ENCODE measurements at regions not wholly inside any gene's neighbourhood (a gene's known extent, or its start where the extent isn't known, plus 50 kb on each side); places are given as distances from the start of the nearest gene placed in this dataset.

DNA sequence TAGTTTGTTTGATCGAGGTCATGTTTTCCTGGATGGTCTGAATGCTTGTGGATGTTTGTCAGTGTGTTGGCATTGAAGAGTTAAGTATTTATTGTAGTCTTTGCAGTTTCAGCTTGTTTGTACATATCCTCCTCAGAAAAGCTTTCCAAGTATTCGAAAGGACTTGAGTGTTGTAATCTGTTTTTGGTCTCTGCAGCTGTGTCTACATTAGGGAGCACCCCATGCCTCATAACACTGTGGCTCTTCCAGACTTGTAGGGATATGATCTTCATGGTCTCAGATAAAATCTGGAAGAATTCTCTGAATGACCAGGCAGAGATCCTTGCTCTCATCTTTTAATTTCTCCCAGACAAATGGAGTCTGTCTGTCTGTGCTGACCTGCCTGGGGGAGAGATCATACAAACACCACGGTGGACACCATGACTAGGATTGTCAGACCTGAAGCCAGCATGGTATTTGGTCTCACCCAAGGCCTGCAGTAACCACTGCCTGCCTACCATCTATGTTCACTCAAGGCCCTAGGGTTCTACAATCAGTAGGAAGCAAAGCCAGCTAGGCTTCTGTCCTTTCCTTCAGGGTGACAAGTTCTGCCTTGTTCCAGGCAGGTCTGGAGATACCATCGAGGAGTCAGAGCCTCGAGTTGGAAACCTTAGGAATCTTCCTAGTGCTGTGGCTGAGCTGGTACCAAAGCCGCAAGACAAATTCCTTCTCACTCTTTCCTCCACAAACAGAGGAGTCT lies 114.7 kb upstream of the KHDRBS2 start:
- no peak overlapping the region for H3K18ac ChIP-seq (ENCODE audit: low read depth in 1 of 2, low read length in 2 of 2)
- no peak overlapping the region for H2BK120ac ChIP-seq (ENCODE audit: low read depth, low read length)
- H3K4me3 ChIP-seq (ENCODE audit: insufficient read depth in 1 of 2, low read depth in 1 of 2, low read length in 2 of 2), result no peak overlapping the region
- no peak overlapping the region for H2BK5ac ChIP-seq (ENCODE audit: low read depth, low read length, poor library complexity, severe bottlenecking)
- H3K27ac ChIP-seq (ENCODE audit: low read length, poor library complexity, severe bottlenecking), result no peak overlapping the region
- no peak overlapping the region for H2BK12ac ChIP-seq (ENCODE audit: low read length in 2 of 2)
- H3K14ac ChIP-seq (ENCODE audit: low read length in 2 of 2), result no peak overlapping the region
- peaks cover 12% of the 10 kb centered on the region for H3K9me3 ChIP-seq (ENCODE audit: control insufficient read depth, low read length)
- no peak overlapping the region for H2AK5ac ChIP-seq (ENCODE audit: low read length, severe bottlenecking)
- WGBS, result 67% methylated on average over 6 of the region's 6 CpGs
- DNase-seq, result no peak
- no peaks in the 10 kb centered on the region for H3K4me1 ChIP-seq (ENCODE audit: control insufficient read depth, insufficient read depth, low read depth, low read length)
- H2AFZ ChIP-seq (ENCODE audit: low read depth, low read length), result no peak overlapping the region
- H4K91ac ChIP-seq (ENCODE audit: low read length), result no peak overlapping the region
- H2BK15ac ChIP-seq (ENCODE audit: low read depth, poor library complexity, severe bottlenecking), result no peak overlapping the region
- no peak overlapping the region for H3K23ac ChIP-seq (ENCODE audit: low read length in 2 of 2)
- H3K9ac ChIP-seq (ENCODE audit: low read length), result no peak overlapping the region
- H4K8ac ChIP-seq (ENCODE audit: low read length), result no peak overlapping the region
- no peak overlapping the region for H3K4me2 ChIP-seq (ENCODE audit: low read length, poor library complexity, severe bottlenecking)
- H3K4ac ChIP-seq (ENCODE audit: low read depth in 1 of 2, low read length in 2 of 2), result no peak overlapping the region
- H3K27me3 ChIP-seq (ENCODE audit: control insufficient read depth in 1 of 2, insufficient read depth in 1 of 2, low read length in 2 of 2), result no peaks in the 10 kb centered on the region
- no peaks in the 10 kb centered on the region for H3K79me1 ChIP-seq (replicated peaks; ENCODE audit: low read length, poor library complexity, severe bottlenecking)
- no peaks in the 10 kb centered on the region for H3K36me3 ChIP-seq (ENCODE audit: control insufficient read depth in 1 of 2, insufficient read depth in 2 of 2, low read depth in 1 of 2, low read length in 2 of 2)

- Histone ChIP-seq H3K4me2 (ENCODE audit: low read length, poor library complexity, severe bottlenecking) (no peak overlapping the region), H3K23ac (ENCODE audit: low read length in 2 of 2) (no peak overlapping the region), H2BK120ac (ENCODE audit: low read depth, low read length) (no peak overlapping the region), H3K4me1 (ENCODE audit: control insufficient read depth, insufficient read depth, low read depth, low read length) (no peaks in the 10 kb centered on the region), H3K9ac (ENCODE audit: low read length) (no peak overlapping the region), H3K36me3 (ENCODE audit: control insufficient read depth in 1 of 2, insufficient read depth in 2 of 2, low read depth in 1 of 2, low read length in 2 of 2) (no peaks in the 10 kb centered on the region), H3K9me3 (ENCODE audit: control insufficient read depth, low read length) (peaks cover 8% of the 10 kb centered on the region), H2BK5ac (ENCODE audit: low read depth, low read length, poor library complexity, severe bottlenecking) (no peak overlapping the region), H2BK12ac (ENCODE audit: low read length in 2 of 2) (no peak overlapping the region), H3K27me3 (ENCODE audit: control insufficient read depth in 1 of 2, insufficient read depth in 1 of 2, low read length in 2 of 2) (no peaks in the 10 kb centered on the region), H2AFZ (ENCODE audit: low read depth, low read length) (no peak overlapping the region), H2AK5ac (ENCODE audit: low read length, severe bottlenecking) (no peak overlapping the region), H3K14ac (ENCODE audit: low read length in 2 of 2) (no peak overlapping the region), H3K4ac (ENCODE audit: low read depth in 1 of 2, low read length in 2 of 2) (no peak overlapping the region), H3K79me1 (replicated peaks; ENCODE audit: low read length, poor library complexity, severe bottlenecking) (no peaks in the 10 kb centered on the region), H3K4me3 (ENCODE audit: insufficient read depth in 1 of 2, low read depth in 1 of 2, low read length in 2 of 2) (no peak overlapping the region), H3K27ac (ENCODE audit: low read length, poor library complexity, severe bottlenecking) (no peak overlapping the region), H3K18ac (ENCODE audit: low read depth in 1 of 2, low read length in 2 of 2) (no peak overlapping the region), H2BK15ac (ENCODE audit: low read depth, poor library complexity, severe bottlenecking) (no peak overlapping the region), H4K91ac (ENCODE audit: low read length) (no peak overlapping the region), H4K8ac (ENCODE audit: low read length) (no peak overlapping the region)
- WGBS, result 86% methylated on average over 3 of the region's 3 CpGs
- DNase-seq, result no peak
These were observed 107.6 kb upstream of the KHDRBS2 start for GRCh38 chr6:62393608-62394007.

- H2AFZ ChIP-seq (ENCODE audit: low read depth, low read length), result no peak overlapping the region
- no peak overlapping the region for H2AK5ac ChIP-seq (ENCODE audit: low read length, severe bottlenecking)
- WGBS, result 56% methylated on average over 3 of the region's 3 CpGs
- no peak overlapping the region for H3K4ac ChIP-seq (ENCODE audit: low read depth in 1 of 2, low read length in 2 of 2)
- no peaks in the 10 kb centered on the region for H3K36me3 ChIP-seq (ENCODE audit: control insufficient read depth in 1 of 2, insufficient read depth in 2 of 2, low read depth in 1 of 2, low read length in 2 of 2)
- no peak overlapping the region for H3K9ac ChIP-seq (ENCODE audit: low read length)
- no peaks in the 10 kb centered on the region for H3K79me1 ChIP-seq (replicated peaks; ENCODE audit: low read length, poor library complexity, severe bottlenecking)
- H3K4me1 ChIP-seq (ENCODE audit: control insufficient read depth, insufficient read depth, low read depth, low read length), result no peaks in the 10 kb centered on the region
- no peak overlapping the region for H3K18ac ChIP-seq (ENCODE audit: low read depth in 1 of 2, low read length in 2 of 2)
- no peak overlapping the region for H3K4me3 ChIP-seq (ENCODE audit: insufficient read depth in 1 of 2, low read depth in 1 of 2, low read length in 2 of 2)
- no peak overlapping the region for H2BK5ac ChIP-seq (ENCODE audit: low read depth, low read length, poor library complexity, severe bottlenecking)
- H4K91ac ChIP-seq (ENCODE audit: low read length), result no peak overlapping the region
- H3K27me3 ChIP-seq (ENCODE audit: control insufficient read depth in 1 of 2, insufficient read depth in 1 of 2, low read length in 2 of 2), result no peaks in the 10 kb centered on the region
- H3K4me2 ChIP-seq (ENCODE audit: low read length, poor library complexity, severe bottlenecking), result no peak overlapping the region
- H2BK12ac ChIP-seq (ENCODE audit: low read length in 2 of 2), result no peak overlapping the region
- H3K23ac ChIP-seq (ENCODE audit: low read length in 2 of 2), result no peak overlapping the region
- no peak overlapping the region for H4K8ac ChIP-seq (ENCODE audit: low read length)
- DNase-seq, result no peak
- peaks cover 9% of the 10 kb centered on the region for H3K9me3 ChIP-seq (ENCODE audit: control insufficient read depth, low read length)
- H2BK120ac ChIP-seq (ENCODE audit: low read depth, low read length), result no peak overlapping the region
- no peak overlapping the region for H3K14ac ChIP-seq (ENCODE audit: low read length in 2 of 2)
- H3K27ac ChIP-seq (ENCODE audit: low read length, poor library complexity, severe bottlenecking), result no peak overlapping the region
- H2BK15ac ChIP-seq (ENCODE audit: low read depth, poor library complexity, severe bottlenecking), result no peak overlapping the region
These were observed 106.3 kb upstream of the KHDRBS2 start for GRCh38 chr6:62392291-62392690.

- Histone ChIP-seq H3K14ac (ENCODE audit: low read length in 2 of 2) (no peak overlapping the region), H3K4ac (ENCODE audit: low read depth in 1 of 2, low read length in 2 of 2) (no peak overlapping the region)
- no CpG with 5 or more reads among the region's 2 CpGs for WGBS
These were observed 105.3 kb upstream of the KHDRBS2 start for GRCh38 chr6:62391358-62391757.

More at GRCh38 chr6:62391358-62391757, 105.3 kb upstream of the KHDRBS2 start:
- Histone ChIP-seq H2AK5ac (ENCODE audit: low read length, severe bottlenecking) (no peak overlapping the region), H2AFZ (ENCODE audit: low read depth, low read length) (no peak overlapping the region), H3K4me2 (ENCODE audit: low read length, poor library complexity, severe bottlenecking) (no peak overlapping the region), H3K27ac (ENCODE audit: low read length, poor library complexity, severe bottlenecking) (no peak overlapping the region), H3K4me3 (ENCODE audit: insufficient read depth in 1 of 2, low read depth in 1 of 2, low read length in 2 of 2) (no peak overlapping the region), H4K91ac (ENCODE audit: low read length) (no peak overlapping the region), H3K79me1 (replicated peaks; ENCODE audit: low read length, poor library complexity, severe bottlenecking) (no peaks in the 10 kb centered on the region), H2BK12ac (ENCODE audit: low read length in 2 of 2) (no peak overlapping the region), H2BK120ac (ENCODE audit: low read depth, low read length) (no peak overlapping the region), H2BK5ac (ENCODE audit: low read depth, low read length, poor library complexity, severe bottlenecking) (no peak overlapping the region), H4K8ac (ENCODE audit: low read length) (no peak overlapping the region), H3K18ac (ENCODE audit: low read depth in 1 of 2, low read length in 2 of 2) (no peak overlapping the region), H3K9ac (ENCODE audit: low read length) (no peak overlapping the region), H3K23ac (ENCODE audit: low read length in 2 of 2) (no peak overlapping the region), H3K36me3 (ENCODE audit: control insufficient read depth in 1 of 2, insufficient read depth in 2 of 2, low read depth in 1 of 2, low read length in 2 of 2) (no peaks in the 10 kb centered on the region), H3K27me3 (ENCODE audit: control insufficient read depth in 1 of 2, insufficient read depth in 1 of 2, low read length in 2 of 2) (no peaks in the 10 kb centered on the region), H2BK15ac (ENCODE audit: low read depth, poor library complexity, severe bottlenecking) (no peak overlapping the region), H3K9me3 (ENCODE audit: control insufficient read depth, low read length) (peaks cover 4% of the 10 kb centered on the region), H3K4me1 (ENCODE audit: control insufficient read depth, insufficient read depth, low read depth, low read length) (no peaks in the 10 kb centered on the region)
- no peak for DNase-seq
